ENCODE measurements at regions not wholly inside any gene's neighbourhood (a gene's known extent, or its start where the extent isn't known, plus 50 kb on each side); places are given as distances from the start of the nearest gene placed in this dataset.
"Not testable (repeated sequence)": the region's sequence is repeated elsewhere in the genome, so short reads cannot be mapped to it uniquely, and the experiment has no call there.

GRCh38 chr1:186255266-186255665 is 119.8 kb downstream of the TPR start:
- H3K9me3 ChIP-seq = no peaks in the 10 kb centered on the region
- peaks cover 13% of the 10 kb centered on the region for H3K27me3 ChIP-seq
- no peak overlapping the region for H3K4me3 ChIP-seq (ENCODE audit: low read depth, low read length)
- no peak for DNase-seq
- no peaks in the 10 kb centered on the region for H3K36me3 ChIP-seq
- no peak for TF ChIP-seq CTCF (IDR thresholded peaks at IDR 0.05; ENCODE audit: low read depth, low read length)
- H3K4me1 ChIP-seq = no peaks in the 10 kb centered on the region

GRCh38 chr1:186250529-186250928 is 124.5 kb downstream of the TPR start:
- H3K4me3 ChIP-seq (ENCODE audit: low read depth, low read length) = no peak overlapping the region
- H3K9me3 ChIP-seq = no peaks in the 10 kb centered on the region
- peaks cover 10% of the 10 kb centered on the region for H3K27me3 ChIP-seq
- no peak for DNase-seq
- no peak for TF ChIP-seq CTCF (IDR thresholded peaks at IDR 0.05; ENCODE audit: low read depth, low read length)
- no peaks in the 10 kb centered on the region for H3K36me3 ChIP-seq
- no peaks in the 10 kb centered on the region for H3K4me1 ChIP-seq

GRCh38 chr1:186248608-186249007 is 126.4 kb downstream of the TPR start:
- H3K4me1 ChIP-seq = not testable (repeated sequence)

GRCh38 chr1:186244825-186245224 is 130.2 kb downstream of the TPR start:
- peak; percentile 72 for TF ChIP-seq CTCF (IDR thresholded peaks at IDR 0.05; ENCODE audit: low read depth, low read length)
- Histone ChIP-seq H3K36me3 (no peaks in the 10 kb centered on the region), H3K4me3 (ENCODE audit: low read depth, low read length) (no peak overlapping the region), H3K4me1 (no peaks in the 10 kb centered on the region), H3K9me3 (no peaks in the 10 kb centered on the region), H3K27me3 (no peaks in the 10 kb centered on the region)
- DNase-seq = peak; percentile 51

More at GRCh38 chr1:186248608-186249007, 126.4 kb downstream of the TPR start:
- DNase-seq; H3K36me3 ChIP-seq; H3K4me3 ChIP-seq (ENCODE audit: low read depth, low read length); H3K9me3 ChIP-seq; H3K27me3 ChIP-seq: not testable (repeated sequence)

All from BE2C (cell line).